ENCODE measurements at regions not wholly inside any gene's neighbourhood (a gene's known extent, or its start where the extent isn't known, plus 50 kb on each side); places are given as distances from the start of the nearest gene placed in this dataset.

DNA sequence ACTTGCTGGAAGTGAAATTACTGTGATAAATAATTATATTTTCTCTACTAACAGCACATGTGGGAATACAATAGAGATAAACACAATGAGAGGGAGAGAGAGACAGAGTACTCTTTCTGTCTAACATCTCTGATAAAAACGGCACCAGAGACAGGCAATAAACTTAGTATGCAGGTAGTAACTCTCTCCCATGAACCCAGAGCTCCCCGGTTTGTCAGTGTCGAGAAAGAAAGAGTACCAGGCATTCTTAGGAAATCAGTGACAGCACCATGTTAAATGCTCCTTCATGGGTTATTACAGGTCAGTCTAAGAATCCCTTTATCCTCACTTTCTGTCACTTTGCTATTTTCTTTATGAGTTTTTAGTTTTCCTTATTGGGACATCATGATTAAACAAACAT, 110.7 kb upstream of the EPHA3 start:
- POLR2A ChIA-PET, result no interaction called here
- Histone ChIP-seq H3K36me3 (ENCODE audit: control insufficient read depth in 2 of 2, insufficient read depth in 2 of 2, low read length in 1 of 2) (no peaks in the 10 kb centered on the region), H4K20me1 (ENCODE audit: control insufficient read depth, insufficient read depth) (no peaks in the 10 kb centered on the region), H3K9ac (ENCODE audit: control insufficient read depth, insufficient read depth, low read length) (no peak overlapping the region), H3K4me1 (ENCODE audit: control insufficient read depth, insufficient read depth, low read length) (no peaks in the 10 kb centered on the region), H3K27me3 (replicated peaks in 1 of 2; ENCODE audit: control insufficient read depth in 2 of 2, insufficient read depth in 2 of 2, low read length in 1 of 2) (no peaks in the 10 kb centered on the region), H3K79me2 (ENCODE audit: control insufficient read depth, insufficient read depth, low read length) (no peaks in the 10 kb centered on the region), H2AFZ (ENCODE audit: control insufficient read depth, low read depth, low read length) (no peak overlapping the region), H3K4me2 (ENCODE audit: control insufficient read depth, insufficient read depth) (no peak overlapping the region), H3K4me3 (no peak overlapping the region), H3K9me3 (replicated peaks; ENCODE audit: control insufficient read depth, insufficient read depth, low read length) (no peaks in the 10 kb centered on the region), H3K27ac (ENCODE audit: control insufficient read depth, insufficient read depth) (no peak overlapping the region)
- SMC1A ChIA-PET (ENCODE audit: uncharacterized antibody, unreplicated experiment), result interaction anchor here (0.6 kb wide), 1 partner anchor 41 kb away, joined by 4 read pairs; no protein-coding TSS in a partner anchor
- DNase-seq (ENCODE audit: low read depth, low spot score) (no peak), FAIRE-seq (no peak), ATAC-seq (no peak)
- intact Hi-C loops (cut with micrococcal nuclease; ENCODE audit: unreplicated experiment), result no loop called here
- 0% methylated on average over 3 of the region's 3 CpGs for WGBS (ENCODE audit: insufficient coverage, insufficient replicate concordance, low lambda C conversion rate, missing lambda C conversion rate)
- CTCF ChIA-PET, result interaction anchor here (2.1 kb wide), 1 partner anchor 11 kb away, joined by 6 read pairs; no protein-coding TSS in a partner anchor
- no TSS peak for BruUV-seq (replicated peaks)
- in situ Hi-C loops (cut with MboI), result no loop called here
- TF ChIP-seq NFXL1 (IDR thresholded peaks at IDR 0.05; ENCODE audit: borderline replicate concordance) (no peak), NFIC (IDR thresholded peaks at IDR 0.05; ENCODE audit: low read depth, low read length) (no peak), RAD51 (IDR thresholded peaks at IDR 0.05) (no peak), ZNF24 (IDR thresholded peaks at IDR 0.05) (no peak), ZNF622 (IDR thresholded peaks at IDR 0.05) (no peak), SIN3A (IDR thresholded peaks at IDR 0.05; ENCODE audit: low read depth, low read length) (no peak), MEF2B (IDR thresholded peaks at IDR 0.05; ENCODE audit: partially characterized antibody, poor library complexity, severe bottlenecking) (no peak), ATF7 (IDR thresholded peaks at IDR 0.05; ENCODE audit: low read depth) (no peak), MTA3 (IDR thresholded peaks at IDR 0.05; ENCODE audit: borderline replicate concordance, low read length) (no peak), PAX5 (IDR thresholded peaks at IDR 0.05; ENCODE audit: borderline replicate concordance, low read depth, low read length) (no peak), RFX5 (IDR thresholded peaks at IDR 0.05; ENCODE audit: low read depth, low read length) (no peak), CHD4 (IDR thresholded peaks at IDR 0.05) (no peak), MYB (IDR thresholded peaks at IDR 0.05; ENCODE audit: borderline replicate concordance, low read depth, low read length) (no peak), ZNF384 (IDR thresholded peaks at IDR 0.05; ENCODE audit: borderline replicate concordance, low read depth, low read length) (no peak)
- TF ChIP-seq, protein P1, sequence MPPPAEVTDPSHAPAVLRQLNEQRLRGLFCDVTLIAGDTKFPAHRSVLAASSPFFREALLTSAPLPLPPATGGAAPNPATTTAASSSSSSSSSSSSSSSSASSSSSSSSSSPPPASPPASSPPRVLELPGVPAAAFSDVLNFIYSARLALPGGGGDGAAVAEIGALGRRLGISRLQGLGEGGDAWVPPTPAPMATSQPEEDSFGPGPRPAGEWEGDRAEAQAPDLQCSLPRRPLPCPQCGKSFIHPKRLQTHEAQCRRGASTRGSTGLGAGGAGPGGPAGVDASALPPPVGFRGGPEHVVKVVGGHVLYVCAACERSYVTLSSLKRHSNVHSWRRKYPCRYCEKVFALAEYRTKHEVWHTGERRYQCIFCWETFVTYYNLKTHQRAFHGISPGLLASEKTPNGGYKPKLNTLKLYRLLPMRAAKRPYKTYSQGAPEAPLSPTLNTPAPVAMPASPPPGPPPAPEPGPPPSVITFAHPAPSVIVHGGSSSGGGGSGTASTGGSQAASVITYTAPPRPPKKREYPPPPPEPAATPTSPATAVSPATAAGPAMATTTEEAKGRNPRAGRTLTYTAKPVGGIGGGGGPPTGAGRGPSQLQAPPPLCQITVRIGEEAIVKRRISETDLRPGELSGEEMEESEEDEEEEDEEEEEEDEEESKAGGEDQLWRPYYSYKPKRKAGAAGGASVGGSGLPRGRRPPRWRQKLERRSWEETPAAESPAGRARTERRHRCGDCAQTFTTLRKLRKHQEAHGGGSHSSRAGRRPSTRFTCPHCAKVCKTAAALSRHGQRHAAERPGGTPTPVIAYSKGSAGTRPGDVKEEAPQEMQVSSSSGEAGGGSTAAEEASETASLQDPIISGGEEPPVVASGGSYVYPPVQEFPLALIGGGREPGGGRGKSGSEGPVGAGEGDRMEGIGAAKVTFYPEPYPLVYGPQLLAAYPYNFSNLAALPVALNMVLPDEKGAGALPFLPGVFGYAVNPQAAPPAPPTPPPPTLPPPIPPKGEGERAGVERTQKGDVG (CRISPR knock-in tag; IDR thresholded peaks at IDR 0.05), result no peak
- TF ChIP-seq, protein P2, sequence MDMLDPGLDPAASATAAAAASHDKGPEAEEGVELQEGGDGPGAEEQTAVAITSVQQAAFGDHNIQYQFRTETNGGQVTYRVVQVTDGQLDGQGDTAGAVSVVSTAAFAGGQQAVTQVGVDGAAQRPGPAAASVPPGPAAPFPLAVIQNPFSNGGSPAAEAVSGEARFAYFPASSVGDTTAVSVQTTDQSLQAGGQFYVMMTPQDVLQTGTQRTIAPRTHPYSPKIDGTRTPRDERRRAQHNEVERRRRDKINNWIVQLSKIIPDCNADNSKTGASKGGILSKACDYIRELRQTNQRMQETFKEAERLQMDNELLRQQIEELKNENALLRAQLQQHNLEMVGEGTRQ (IDR thresholded peaks at IDR 0.05; ENCODE audit: borderline replicate concordance, low read depth, low read length), result no peak
- TF ChIP-seq, protein P3, sequence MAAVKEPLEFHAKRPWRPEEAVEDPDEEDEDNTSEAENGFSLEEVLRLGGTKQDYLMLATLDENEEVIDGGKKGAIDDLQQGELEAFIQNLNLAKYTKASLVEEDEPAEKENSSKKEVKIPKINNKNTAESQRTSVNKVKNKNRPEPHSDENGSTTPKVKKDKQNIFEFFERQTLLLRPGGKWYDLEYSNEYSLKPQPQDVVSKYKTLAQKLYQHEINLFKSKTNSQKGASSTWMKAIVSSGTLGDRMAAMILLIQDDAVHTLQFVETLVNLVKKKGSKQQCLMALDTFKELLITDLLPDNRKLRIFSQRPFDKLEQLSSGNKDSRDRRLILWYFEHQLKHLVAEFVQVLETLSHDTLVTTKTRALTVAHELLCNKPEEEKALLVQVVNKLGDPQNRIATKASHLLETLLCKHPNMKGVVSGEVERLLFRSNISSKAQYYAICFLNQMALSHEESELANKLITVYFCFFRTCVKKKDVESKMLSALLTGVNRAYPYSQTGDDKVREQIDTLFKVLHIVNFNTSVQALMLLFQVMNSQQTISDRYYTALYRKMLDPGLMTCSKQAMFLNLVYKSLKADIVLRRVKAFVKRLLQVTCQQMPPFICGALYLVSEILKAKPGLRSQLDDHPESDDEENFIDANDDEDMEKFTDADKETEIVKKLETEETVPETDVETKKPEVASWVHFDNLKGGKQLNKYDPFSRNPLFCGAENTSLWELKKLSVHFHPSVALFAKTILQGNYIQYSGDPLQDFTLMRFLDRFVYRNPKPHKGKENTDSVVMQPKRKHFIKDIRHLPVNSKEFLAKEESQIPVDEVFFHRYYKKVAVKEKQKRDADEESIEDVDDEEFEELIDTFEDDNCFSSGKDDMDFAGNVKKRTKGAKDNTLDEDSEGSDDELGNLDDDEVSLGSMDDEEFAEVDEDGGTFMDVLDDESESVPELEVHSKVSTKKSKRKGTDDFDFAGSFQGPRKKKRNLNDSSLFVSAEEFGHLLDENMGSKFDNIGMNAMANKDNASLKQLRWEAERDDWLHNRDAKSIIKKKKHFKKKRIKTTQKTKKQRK (IDR thresholded peaks at IDR 0.05; ENCODE audit: low read depth, low read length), result no peak
- TF ChIP-seq, protein P4, sequence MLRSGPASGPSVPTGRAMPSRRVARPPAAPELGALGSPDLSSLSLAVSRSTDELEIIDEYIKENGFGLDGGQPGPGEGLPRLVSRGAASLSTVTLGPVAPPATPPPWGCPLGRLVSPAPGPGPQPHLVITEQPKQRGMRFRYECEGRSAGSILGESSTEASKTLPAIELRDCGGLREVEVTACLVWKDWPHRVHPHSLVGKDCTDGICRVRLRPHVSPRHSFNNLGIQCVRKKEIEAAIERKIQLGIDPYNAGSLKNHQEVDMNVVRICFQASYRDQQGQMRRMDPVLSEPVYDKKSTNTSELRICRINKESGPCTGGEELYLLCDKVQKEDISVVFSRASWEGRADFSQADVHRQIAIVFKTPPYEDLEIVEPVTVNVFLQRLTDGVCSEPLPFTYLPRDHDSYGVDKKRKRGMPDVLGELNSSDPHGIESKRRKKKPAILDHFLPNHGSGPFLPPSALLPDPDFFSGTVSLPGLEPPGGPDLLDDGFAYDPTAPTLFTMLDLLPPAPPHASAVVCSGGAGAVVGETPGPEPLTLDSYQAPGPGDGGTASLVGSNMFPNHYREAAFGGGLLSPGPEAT (IDR thresholded peaks at IDR 0.05; ENCODE audit: low read depth), result no peak
- RAD21 ChIA-PET (ENCODE audit: unreplicated experiment), result no interaction called here

All from GM12878 (cell line).